ENCODE measurements at regions not wholly inside any gene's neighbourhood (a gene's known extent, or its start where the extent isn't known, plus 50 kb on each side); places are given as distances from the start of the nearest gene placed in this dataset.

- DNase-seq: no peak
Measured at GRCh38 chr11:129265125-129265788, 73.1 kb upstream of the ARHGAP32 start.

GRCh38 chr11:129264114-129264513, 72.0 kb upstream of the ARHGAP32 start:
- DNase-seq: no peak

GRCh38 chr11:129260750-129261149, 68.6 kb upstream of the ARHGAP32 start:
- DNase-seq: no peak

GRCh38 chr11:129259931-129260348, 67.8 kb upstream of the ARHGAP32 start:
- DNase-seq: no peak

GRCh38 chr11:129258205-129258604, 66.1 kb upstream of the ARHGAP32 start:
- DNase-seq: no peak

- DNase-seq: no peak
Measured at GRCh38 chr11:129257512-129257911, 65.4 kb upstream of the ARHGAP32 start.

- DNase-seq: no peak
Measured at GRCh38 chr11:129252621-129253020, 60.5 kb upstream of the ARHGAP32 start.

- no peak for DNase-seq
Measured at GRCh38 chr11:129251067-129251466, 58.9 kb upstream of the ARHGAP32 start.

GRCh38 chr11:129249923-129250322, 57.8 kb upstream of the ARHGAP32 start:
- DNase-seq: no peak

- no peak for DNase-seq
Measured at GRCh38 chr11:129249351-129249750, 57.2 kb upstream of the ARHGAP32 start.

GRCh38 chr11:129248618-129249017, 56.5 kb upstream of the ARHGAP32 start:
- DNase-seq: no peak

- no peak for DNase-seq
Measured at GRCh38 chr11:129247135-129247534, 55.0 kb upstream of the ARHGAP32 start.

GRCh38 chr11:129242855-129243254, 50.7 kb upstream of the ARHGAP32 start:
- DNase-seq: no peak
